ENCODE measurements at regions not wholly inside any gene's neighbourhood (a gene's known extent, or its start where the extent isn't known, plus 50 kb on each side); places are given as distances from the start of the nearest gene placed in this dataset.
A peak's percentile ranks its signal among the peaks of the same experiment; 100 is the strongest.

DNA sequence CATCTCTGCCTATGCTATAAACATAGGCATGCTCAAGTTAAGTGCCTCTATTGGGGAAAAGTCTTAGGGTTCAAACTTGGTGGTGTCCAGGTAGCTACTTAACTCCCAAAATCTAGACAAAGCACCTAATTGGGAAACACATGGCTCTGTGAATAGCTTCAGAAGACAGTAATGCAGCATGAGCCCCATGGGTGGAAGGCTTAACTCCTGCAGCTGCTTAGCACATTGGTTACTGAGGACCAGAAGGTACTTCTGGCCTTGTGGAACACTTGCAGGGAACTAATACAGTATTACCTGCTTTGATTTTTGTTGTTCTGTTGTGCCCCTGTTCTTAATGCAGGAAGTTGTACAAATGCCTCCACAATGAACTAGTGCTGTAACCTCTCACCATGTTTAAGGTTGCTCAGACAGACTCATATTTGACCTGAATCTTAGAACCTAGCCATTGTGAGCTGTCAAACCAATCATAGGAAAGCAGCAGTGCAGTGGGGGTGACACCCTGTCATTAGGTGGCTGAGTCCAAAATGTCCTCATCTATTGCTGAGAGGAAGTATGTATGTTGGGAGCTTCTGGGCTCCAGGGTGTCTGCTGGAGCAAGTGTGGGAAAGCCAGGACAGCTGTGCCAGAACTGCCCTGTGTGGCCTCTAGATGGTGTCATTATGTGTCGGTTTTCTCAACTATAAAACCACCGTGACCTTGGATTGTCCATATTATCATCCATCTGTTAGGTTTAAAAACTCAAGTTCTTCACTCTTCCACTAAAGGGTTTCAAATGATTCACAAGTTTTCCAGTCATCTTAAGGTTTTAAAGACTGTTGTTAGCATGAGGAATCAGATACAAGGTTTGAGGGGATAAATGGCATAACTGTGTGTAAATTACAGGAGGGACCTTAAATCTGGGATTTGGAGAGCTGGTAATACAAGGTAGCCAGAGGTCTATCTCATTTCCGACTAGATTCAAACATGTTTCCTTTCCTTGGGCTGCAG, 69.9 kb upstream of the WDR1 start:
- BruUV-seq (replicated peaks) = no TSS peak
- peak in 1 of 2 experiments; percentile 12 for DNase-seq
- peaks cover 7% of the 10 kb centered on the region for H3K4me1 Mint-ChIP-seq (ENCODE audit: low read depth, unreplicated experiment)
- H3K27me3 Mint-ChIP-seq (ENCODE audit: insufficient read depth, unreplicated experiment) = no peaks in the 10 kb centered on the region
- H3K27ac Mint-ChIP-seq (ENCODE audit: unreplicated experiment) = no peak overlapping the region
- no peaks in the 10 kb centered on the region for H3K36me3 Mint-ChIP-seq (ENCODE audit: insufficient read depth, unreplicated experiment)
- Histone ChIP-seq H3K9me3 (no peaks in the 10 kb centered on the region), H3K4me1 (0 out of 2 replicates have a peak, but pooled peaks cover 6% of the 10 kb centered on the region), H3K36me3 (ENCODE audit: control insufficient read depth, insufficient read depth, low read length) (no peaks in the 10 kb centered on the region), H3K27me3 (replicated peaks; ENCODE audit: control insufficient read depth, insufficient read depth, low read length) (no peaks in the 10 kb centered on the region), H3K4me3 (ENCODE audit: low read depth, low read length) (no peak overlapping the region)
- no peak overlapping the region for H3K4me3 Mint-ChIP-seq (ENCODE audit: unreplicated experiment)
- ChIA-PET POLR2A (no interaction called here), CTCF (no interaction called here)
- TF ChIP-seq, protein P1, sequence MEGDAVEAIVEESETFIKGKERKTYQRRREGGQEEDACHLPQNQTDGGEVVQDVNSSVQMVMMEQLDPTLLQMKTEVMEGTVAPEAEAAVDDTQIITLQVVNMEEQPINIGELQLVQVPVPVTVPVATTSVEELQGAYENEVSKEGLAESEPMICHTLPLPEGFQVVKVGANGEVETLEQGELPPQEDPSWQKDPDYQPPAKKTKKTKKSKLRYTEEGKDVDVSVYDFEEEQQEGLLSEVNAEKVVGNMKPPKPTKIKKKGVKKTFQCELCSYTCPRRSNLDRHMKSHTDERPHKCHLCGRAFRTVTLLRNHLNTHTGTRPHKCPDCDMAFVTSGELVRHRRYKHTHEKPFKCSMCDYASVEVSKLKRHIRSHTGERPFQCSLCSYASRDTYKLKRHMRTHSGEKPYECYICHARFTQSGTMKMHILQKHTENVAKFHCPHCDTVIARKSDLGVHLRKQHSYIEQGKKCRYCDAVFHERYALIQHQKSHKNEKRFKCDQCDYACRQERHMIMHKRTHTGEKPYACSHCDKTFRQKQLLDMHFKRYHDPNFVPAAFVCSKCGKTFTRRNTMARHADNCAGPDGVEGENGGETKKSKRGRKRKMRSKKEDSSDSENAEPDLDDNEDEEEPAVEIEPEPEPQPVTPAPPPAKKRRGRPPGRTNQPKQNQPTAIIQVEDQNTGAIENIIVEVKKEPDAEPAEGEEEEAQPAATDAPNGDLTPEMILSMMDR (IDR thresholded peaks at IDR 0.05; ENCODE audit: insufficient read depth in 1 of 2, low read depth in 1 of 2, low read length in 1 of 2, severe bottlenecking in 1 of 2, unreplicated experiment in 1 of 2) = no peak
- intact Hi-C loops (cut with micrococcal nuclease; ENCODE audit: unreplicated experiment) = no loop called here
- peaks cover under 1% of the 10 kb centered on the region for H3K9me3 Mint-ChIP-seq (ENCODE audit: unreplicated experiment)

GRCh38 chr4:10185518-10186227, 69.1 kb upstream of the WDR1 start:
- H3K9me3 Mint-ChIP-seq (ENCODE audit: unreplicated experiment) = peaks cover 9% of the 10 kb centered on the region
- ChIA-PET POLR2A (no interaction called here), CTCF (no interaction called here)
- no peaks in the 10 kb centered on the region for H3K27me3 Mint-ChIP-seq (ENCODE audit: insufficient read depth, unreplicated experiment)
- peaks cover 14% of the 10 kb centered on the region for H3K4me1 Mint-ChIP-seq (ENCODE audit: low read depth, unreplicated experiment)
- H3K4me1 ChIP-seq = peaks cover 11% of the 10 kb centered on the region
- no peak for DNase-seq
- H3K9me3 ChIP-seq = no peaks in the 10 kb centered on the region
- no peaks in the 10 kb centered on the region for H3K36me3 Mint-ChIP-seq (ENCODE audit: insufficient read depth, unreplicated experiment)
- TF ChIP-seq, protein P1 (IDR thresholded peaks at IDR 0.05; ENCODE audit: insufficient read depth in 1 of 2, low read depth in 1 of 2, low read length in 1 of 2, severe bottlenecking in 1 of 2, unreplicated experiment in 1 of 2) = no peak
- H3K4me3 ChIP-seq (ENCODE audit: low read depth, low read length) = no peak overlapping the region
- H3K27me3 ChIP-seq (replicated peaks; ENCODE audit: control insufficient read depth, insufficient read depth, low read length) = no peaks in the 10 kb centered on the region
- H3K27ac Mint-ChIP-seq (ENCODE audit: unreplicated experiment) = no peak overlapping the region
- intact Hi-C loops (cut with micrococcal nuclease; ENCODE audit: unreplicated experiment) = no loop called here
- H3K4me3 Mint-ChIP-seq (ENCODE audit: unreplicated experiment) = no peak overlapping the region
- H3K36me3 ChIP-seq (ENCODE audit: control insufficient read depth, insufficient read depth, low read length) = no peaks in the 10 kb centered on the region
- no TSS peak for BruUV-seq (replicated peaks)

GRCh38 chr4:10184501-10184938, 67.9 kb upstream of the WDR1 start:
- TF ChIP-seq, protein P1 (IDR thresholded peaks at IDR 0.05; ENCODE audit: insufficient read depth in 1 of 2, low read depth in 1 of 2, low read length in 1 of 2, severe bottlenecking in 1 of 2, unreplicated experiment in 1 of 2) = no peak
- Mint-ChIP-seq H3K27me3 (ENCODE audit: insufficient read depth, unreplicated experiment) (no peaks in the 10 kb centered on the region), H3K4me3 (ENCODE audit: unreplicated experiment) (no peak overlapping the region), H3K4me1 (ENCODE audit: low read depth, unreplicated experiment) (peaks cover 14% of the 10 kb centered on the region), H3K9me3 (ENCODE audit: unreplicated experiment) (peaks cover 9% of the 10 kb centered on the region), H3K36me3 (ENCODE audit: insufficient read depth, unreplicated experiment) (no peaks in the 10 kb centered on the region), H3K27ac (ENCODE audit: unreplicated experiment) (no peak overlapping the region)
- DNase-seq = no peak
- H3K4me3 ChIP-seq (ENCODE audit: low read depth, low read length) = no peak overlapping the region
- peaks cover 22% of the 10 kb centered on the region for H3K4me1 ChIP-seq
- H3K27me3 ChIP-seq (replicated peaks; ENCODE audit: control insufficient read depth, insufficient read depth, low read length) = no peaks in the 10 kb centered on the region
- H3K36me3 ChIP-seq (ENCODE audit: control insufficient read depth, insufficient read depth, low read length) = no peaks in the 10 kb centered on the region
- ChIA-PET POLR2A (no interaction called here), CTCF (no interaction called here)
- H3K9me3 ChIP-seq = no peaks in the 10 kb centered on the region
- BruUV-seq (replicated peaks) = no TSS peak
- intact Hi-C loops (cut with micrococcal nuclease; ENCODE audit: unreplicated experiment) = no loop called here

Measured in Caco-2 (cell line).